GM10248 (cell line): ENCODE measurements at regions not wholly inside any gene's neighbourhood (a gene's known extent, or its start where the extent isn't known, plus 50 kb on each side); places are given as distances from the start of the nearest gene placed in this dataset.

ENCODE experiments used
- CTCF ChIA-PET: fragments of 300-600 bp; sonication (Branson Sonifier 250); formaldehyde crosslinking; extraction: SDS; loops from one replicate; lab custom pipeline; 2021; ENCODE audit warnings: antibody characterized with exemption; lab: Yijun Ruan, JAX
- POLR2A ChIA-PET: fragments of 350-650 bp; sonication (Branson Sonifier 250); formaldehyde crosslinking; extraction: SDS; loops from one replicate; lab custom pipeline; 2020; ENCODE audit warnings: antibody characterized with exemption; lab: Yijun Ruan, JAX
- DNase-seq: peaks from one replicate; pipeline ENCODE4 v3.0.0; 2012; ENCODE audit errors: extremely low spot score
- TF ChIP-seq, protein P1 (sequence below): IDR thresholded peaks from 2 replicates; pipeline ENCODE4 v1.5.1; 2012; ENCODE audit warnings: mild to moderate bottlenecking, low read depth; ENCODE audit errors: extremely low read depth, missing control alignments, control extremely low read depth

DNA sequence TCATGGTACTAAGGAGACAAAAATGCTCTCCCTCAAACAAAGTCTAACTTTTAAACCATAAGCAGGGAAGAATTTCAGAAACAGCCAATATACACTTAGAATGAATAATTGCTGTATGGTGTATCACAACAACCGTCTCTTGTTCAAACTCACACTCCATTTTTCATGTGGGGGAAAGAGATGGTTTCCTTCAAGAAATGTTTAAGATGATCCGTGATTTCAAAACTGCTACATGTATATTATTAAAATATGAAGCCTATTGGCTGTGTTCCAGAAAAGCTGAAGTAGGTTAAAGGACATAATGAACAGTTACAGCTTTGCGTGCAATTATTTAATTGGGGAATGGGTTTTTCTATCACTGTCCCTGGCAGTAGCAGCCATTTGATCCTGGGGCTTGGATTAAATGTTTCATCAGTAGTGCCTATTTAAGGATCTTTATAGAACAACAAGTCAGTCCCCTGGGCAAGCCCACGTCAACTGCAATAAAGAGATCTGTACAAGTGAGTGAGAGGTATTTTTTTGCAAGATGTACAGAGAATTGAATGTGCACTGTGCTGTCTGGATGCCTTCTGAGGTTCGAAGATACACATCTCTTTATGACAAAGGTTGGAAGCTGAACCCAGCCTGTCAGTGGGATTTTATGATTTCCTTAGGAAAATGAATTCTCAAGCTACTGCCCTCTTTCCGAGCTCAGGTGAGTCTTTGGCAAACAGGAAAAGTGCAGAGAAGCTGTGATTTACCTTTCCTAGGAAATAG, 337.2 kb upstream of the RARB start:
- TF ChIP-seq, protein P1, sequence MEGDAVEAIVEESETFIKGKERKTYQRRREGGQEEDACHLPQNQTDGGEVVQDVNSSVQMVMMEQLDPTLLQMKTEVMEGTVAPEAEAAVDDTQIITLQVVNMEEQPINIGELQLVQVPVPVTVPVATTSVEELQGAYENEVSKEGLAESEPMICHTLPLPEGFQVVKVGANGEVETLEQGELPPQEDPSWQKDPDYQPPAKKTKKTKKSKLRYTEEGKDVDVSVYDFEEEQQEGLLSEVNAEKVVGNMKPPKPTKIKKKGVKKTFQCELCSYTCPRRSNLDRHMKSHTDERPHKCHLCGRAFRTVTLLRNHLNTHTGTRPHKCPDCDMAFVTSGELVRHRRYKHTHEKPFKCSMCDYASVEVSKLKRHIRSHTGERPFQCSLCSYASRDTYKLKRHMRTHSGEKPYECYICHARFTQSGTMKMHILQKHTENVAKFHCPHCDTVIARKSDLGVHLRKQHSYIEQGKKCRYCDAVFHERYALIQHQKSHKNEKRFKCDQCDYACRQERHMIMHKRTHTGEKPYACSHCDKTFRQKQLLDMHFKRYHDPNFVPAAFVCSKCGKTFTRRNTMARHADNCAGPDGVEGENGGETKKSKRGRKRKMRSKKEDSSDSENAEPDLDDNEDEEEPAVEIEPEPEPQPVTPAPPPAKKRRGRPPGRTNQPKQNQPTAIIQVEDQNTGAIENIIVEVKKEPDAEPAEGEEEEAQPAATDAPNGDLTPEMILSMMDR: no peak
- no peak for DNase-seq
- ChIA-PET CTCF (no interaction called here), POLR2A (no interaction called here)

DNA sequence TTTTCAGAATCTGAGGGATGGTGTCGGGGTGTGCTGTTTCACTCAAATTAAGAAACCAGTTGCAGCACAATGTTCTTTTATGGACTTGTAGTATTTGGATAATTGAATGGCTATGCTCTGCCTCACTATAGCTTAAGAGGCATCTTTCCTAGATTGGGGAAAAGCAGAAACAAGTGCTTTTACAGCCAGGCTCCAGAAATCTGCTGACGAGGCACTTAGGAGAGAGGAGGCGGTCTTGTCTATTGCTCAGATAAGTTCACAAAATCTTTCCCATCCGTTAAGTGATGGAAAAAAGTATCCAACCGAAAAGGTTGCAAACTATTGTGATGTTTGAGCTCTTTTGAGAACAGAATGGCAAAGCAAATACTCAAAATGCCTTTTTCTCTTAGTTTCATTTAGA, 336.1 kb upstream of the RARB start:
- POLR2A ChIA-PET: no interaction called here
- TF ChIP-seq, protein P1: no peak
- no peak for DNase-seq
- CTCF ChIA-PET: interaction anchor here (1.4 kb wide), 1 partner anchor 15 kb away, joined by 3 read pairs; no protein-coding TSS in a partner anchor

DNA sequence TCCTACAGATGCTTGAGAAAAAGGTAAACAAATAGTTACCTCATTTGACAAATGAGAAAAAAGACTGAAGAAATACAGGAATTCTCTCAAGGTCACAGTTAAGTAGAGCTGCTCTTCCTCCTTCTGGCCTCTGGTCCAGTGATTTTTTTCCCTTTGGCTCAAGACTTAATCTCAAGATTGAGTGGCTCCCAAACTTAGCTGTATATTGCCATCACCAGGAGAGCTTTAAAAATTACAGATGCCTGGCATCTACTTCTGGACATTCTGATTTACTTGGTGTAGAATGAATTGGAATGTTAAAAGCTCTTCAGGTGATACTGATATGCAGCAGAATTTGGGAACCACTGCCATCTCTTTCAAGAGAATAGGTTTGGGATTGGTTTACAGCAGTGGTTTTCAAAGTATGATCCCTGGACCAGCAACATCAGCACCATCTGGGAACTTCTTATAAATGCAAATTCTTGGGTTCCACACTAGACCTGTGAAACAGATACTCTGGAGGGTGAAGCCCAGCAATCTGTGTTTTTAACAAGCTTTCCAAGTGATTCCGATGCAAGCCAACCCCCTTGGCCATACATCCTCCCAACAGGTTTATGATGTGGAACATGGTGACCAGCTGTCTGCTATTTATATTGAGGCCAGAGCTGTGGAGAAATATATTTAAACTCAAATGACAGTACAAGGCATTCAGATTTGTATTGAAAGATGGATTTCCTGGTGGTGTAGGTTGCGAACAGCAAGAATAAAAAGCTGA, 333.0 kb upstream of the RARB start:
- ChIA-PET POLR2A (no interaction called here), CTCF (interaction anchor here (1.1 to 1.6 kb wide), 2 partner anchors 10 to 20 kb away, joined by 4 read pairs; no protein-coding TSS in a partner anchor)
- TF ChIP-seq, protein P1: no peak
- DNase-seq: no peak

DNA sequence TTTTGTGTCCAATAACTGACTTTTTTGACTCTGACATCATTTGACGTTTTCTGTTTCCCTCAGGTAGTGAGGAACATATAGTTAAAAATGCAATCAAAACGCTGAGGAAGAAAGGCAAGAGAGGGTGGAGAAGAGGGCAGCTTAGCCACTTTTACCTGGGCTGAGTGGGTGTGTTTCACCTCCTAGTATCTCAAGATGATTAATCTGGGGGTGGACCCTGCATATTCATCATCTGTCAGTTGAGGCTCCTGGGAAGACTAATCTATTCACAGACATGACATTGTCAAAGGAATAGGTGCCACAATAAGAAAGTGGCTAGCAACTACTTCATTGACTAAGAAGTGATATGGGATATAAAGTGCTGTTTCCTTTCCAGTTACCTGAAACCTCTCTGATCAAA, 331.5 kb upstream of the RARB start:
- CTCF ChIA-PET: interaction anchor here (1.0 kb wide), 1 partner anchor 8 kb away, joined by 3 read pairs; no protein-coding TSS in a partner anchor
- no peak for DNase-seq
- TF ChIP-seq, protein P1: no peak
- POLR2A ChIA-PET: no interaction called here

DNA sequence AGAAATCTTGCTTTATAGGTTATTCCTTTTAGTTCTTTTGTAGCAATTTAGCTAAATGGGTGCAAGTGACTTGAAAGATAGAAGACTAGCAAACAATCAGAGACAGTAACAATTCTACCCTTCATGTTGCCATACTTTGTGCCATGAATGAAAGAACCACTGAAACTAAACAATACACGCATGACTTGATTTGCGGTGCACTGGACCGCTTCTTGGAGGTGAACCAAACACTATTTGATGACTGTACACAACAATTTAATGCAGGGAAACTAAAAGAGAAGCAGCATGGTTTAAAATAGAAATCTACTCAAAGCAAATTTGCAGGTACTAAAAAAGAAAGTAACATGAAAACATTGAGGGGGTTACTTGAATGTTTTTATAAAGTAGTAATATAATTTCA, 331.0 kb upstream of the RARB start:
- TF ChIP-seq, protein P1: no peak
- ChIA-PET POLR2A (no interaction called here), CTCF (interaction anchor here (1.0 to 1.5 kb wide), 2 partner anchors 9 to 14 kb away, joined by 3 to 5 read pairs; no protein-coding TSS in a partner anchor)
- no peak for DNase-seq

DNA sequence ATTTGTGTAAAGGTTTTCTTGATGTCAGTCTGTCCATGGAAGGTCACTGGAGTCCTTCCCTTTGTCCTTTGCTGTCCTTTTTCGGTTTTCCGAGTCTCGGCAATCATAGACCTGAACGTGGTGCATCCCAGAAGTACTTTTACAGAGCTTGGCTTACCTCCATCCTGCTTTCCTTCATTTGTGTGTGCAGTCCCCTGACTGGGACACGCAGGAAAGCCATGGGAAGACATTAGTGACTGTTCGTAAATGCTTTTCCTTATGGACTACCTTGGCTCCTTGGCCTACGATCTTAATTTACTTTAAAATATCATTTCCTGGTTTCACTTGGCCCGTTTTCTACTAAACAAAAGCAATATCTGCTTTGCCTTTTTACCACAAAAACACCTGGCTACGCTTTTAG, 328.4 kb upstream of the RARB start:
- TF ChIP-seq, protein P1: no peak
- ChIA-PET POLR2A (no interaction called here), CTCF (no interaction called here)
- DNase-seq: no peak
